Mucosa of stomach (tissue), 1 donor: ENCODE measurements at regions not wholly inside any gene's neighbourhood (a gene's known extent, or its start where the extent isn't known, plus 50 kb on each side); places are given as distances from the start of the nearest gene placed in this dataset.

Source experiments
- H3K27me3 ChIP-seq: one replicate; pipeline ENCODE4 v1.7.0; 2013; ENCODE audit warnings: mild to moderate bottlenecking, low read length; ENCODE audit not compliant: control insufficient read depth, insufficient read depth
- H3K36me3 ChIP-seq: one replicate; pipeline ENCODE4 v1.7.0; 2013; ENCODE audit warnings: low read length; ENCODE audit not compliant: control insufficient read depth, insufficient read depth
- H3K4me1 ChIP-seq: one replicate; pipeline ENCODE4 v1.7.0; 2013; ENCODE audit warnings: mild to moderate bottlenecking, low read length; ENCODE audit not compliant: control insufficient read depth, insufficient read depth
- H3K4me3 ChIP-seq: one replicate; pipeline ENCODE4 v1.7.0; 2013; ENCODE audit warnings: low read length
- H3K9ac ChIP-seq: one replicate; pipeline ENCODE4 v1.7.0; 2013; ENCODE audit warnings: mild to moderate bottlenecking, low read length, moderate library complexity
- H3K9me3 ChIP-seq: one replicate; pipeline ENCODE4 v1.7.0; 2013; ENCODE audit warnings: mild to moderate bottlenecking, low read length, moderate library complexity; ENCODE audit not compliant: control insufficient read depth
- donor health status: Pancreatic carcinoma.

DNA sequence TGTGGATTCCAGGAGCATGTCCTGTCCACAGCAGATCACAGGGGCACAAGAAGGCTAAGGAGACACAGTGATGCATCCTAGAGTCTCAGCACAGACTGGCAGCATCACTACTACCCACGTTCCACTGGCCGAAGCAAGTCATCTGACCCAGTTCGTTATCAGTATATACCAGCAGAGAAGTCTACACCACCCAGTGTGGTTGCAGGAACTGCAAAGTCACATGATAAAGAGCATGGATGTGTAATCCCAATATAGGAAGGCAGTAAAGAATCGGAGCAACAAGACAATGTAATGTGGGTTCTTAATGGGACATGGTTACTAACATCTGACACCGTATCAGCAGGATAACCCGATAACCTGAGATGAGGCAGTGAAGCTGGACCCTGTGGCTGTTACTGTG is 246.6 kb downstream of the RRAGC start:
- no peaks in the 10 kb centered on the region for H3K4me1 ChIP-seq
- no peaks in the 10 kb centered on the region for H3K27me3 ChIP-seq
- no peaks in the 10 kb centered on the region for H3K36me3 ChIP-seq
- no peak overlapping the region for H3K9ac ChIP-seq
- H3K4me3 ChIP-seq, result no peak overlapping the region
- H3K9me3 ChIP-seq, result no peaks in the 10 kb centered on the region

- Histone ChIP-seq H3K27me3 (no peaks in the 10 kb centered on the region), H3K36me3 (no peaks in the 10 kb centered on the region), H3K4me3 (no peak overlapping the region), H3K9ac (no peak overlapping the region), H3K4me1 (no peaks in the 10 kb centered on the region), H3K9me3 (no peaks in the 10 kb centered on the region)
Observed at GRCh38 chr1:38611664-38612211, 247.8 kb downstream of the RRAGC start.

DNA sequence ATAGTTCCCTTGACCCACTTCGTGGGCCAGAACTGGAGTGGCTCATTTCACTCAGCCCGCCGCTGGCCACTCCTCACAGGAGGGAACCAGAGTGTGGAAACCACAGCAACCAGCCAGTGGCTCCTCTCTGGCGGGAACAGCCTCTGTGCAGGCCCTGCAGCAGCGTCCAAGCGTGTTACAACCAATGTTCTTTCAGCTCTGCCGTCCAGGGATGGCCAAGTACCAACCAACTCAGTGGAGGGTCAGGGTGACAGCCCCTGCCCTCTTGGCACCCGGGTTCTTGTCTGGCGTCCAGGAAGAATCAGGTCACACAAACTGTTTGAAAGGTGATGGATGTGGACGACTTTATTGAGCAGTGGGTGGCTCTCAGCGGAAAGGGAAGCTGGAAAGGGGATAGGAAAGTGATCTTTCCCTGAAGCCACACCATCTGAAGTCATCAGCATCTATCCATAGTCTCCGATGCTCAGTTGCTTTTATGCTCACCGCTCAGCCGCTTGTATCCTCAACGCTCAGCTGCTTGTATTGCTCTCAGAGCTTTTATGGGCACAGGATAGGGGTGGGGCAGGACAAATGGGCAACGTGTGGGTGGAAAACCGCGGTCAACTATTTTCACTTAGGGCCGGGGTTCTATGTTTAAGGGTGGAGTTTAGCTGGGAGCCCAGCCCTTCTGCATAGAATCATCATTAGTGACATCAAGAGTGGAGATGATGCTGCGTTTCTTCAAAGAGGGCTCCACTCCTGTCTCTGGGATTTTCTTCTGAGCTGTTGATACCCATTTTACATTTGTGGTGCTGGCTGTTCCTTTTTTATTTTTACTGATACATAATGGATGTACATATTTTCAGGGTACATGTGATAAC is 250.2 kb downstream of the RRAGC start:
- H3K9me3 ChIP-seq, result no peaks in the 10 kb centered on the region
- H3K27me3 ChIP-seq, result no peaks in the 10 kb centered on the region
- H3K9ac ChIP-seq, result no peak overlapping the region
- H3K36me3 ChIP-seq, result no peaks in the 10 kb centered on the region
- H3K4me1 ChIP-seq, result no peaks in the 10 kb centered on the region
- H3K4me3 ChIP-seq, result no peak overlapping the region

- Histone ChIP-seq H3K36me3 (no peaks in the 10 kb centered on the region), H3K27me3 (no peaks in the 10 kb centered on the region), H3K4me3 (no peak overlapping the region), H3K9ac (no peak overlapping the region), H3K4me1 (no peaks in the 10 kb centered on the region), H3K9me3 (no peaks in the 10 kb centered on the region)
Observed at GRCh38 chr1:38608202-38608864, 251.2 kb downstream of the RRAGC start.

DNA sequence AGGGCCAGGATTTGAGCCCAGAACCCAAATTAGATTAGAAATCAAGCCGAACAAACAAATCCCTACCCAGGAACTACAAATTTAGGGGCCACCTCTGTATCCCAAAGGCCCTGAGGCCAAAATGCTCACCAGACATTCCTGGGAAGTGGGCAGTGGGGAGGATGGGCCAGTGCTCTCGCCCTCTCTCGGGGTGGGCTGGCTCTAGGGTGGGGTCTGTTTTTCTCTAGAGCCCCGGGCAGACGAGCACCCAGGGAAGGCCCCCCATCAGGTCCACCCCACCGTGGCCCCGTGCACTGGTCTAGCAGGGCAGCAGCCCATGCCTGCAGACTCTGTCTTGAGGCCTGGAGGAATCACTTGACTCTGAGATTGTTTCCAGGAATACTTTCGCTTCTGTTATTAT is 252.0 kb downstream of the RRAGC start:
- H3K9me3 ChIP-seq, result no peaks in the 10 kb centered on the region
- no peaks in the 10 kb centered on the region for H3K27me3 ChIP-seq
- no peaks in the 10 kb centered on the region for H3K4me1 ChIP-seq
- no peak overlapping the region for H3K9ac ChIP-seq
- H3K4me3 ChIP-seq, result no peak overlapping the region
- H3K36me3 ChIP-seq, result no peaks in the 10 kb centered on the region

- no peaks in the 10 kb centered on the region for H3K36me3 ChIP-seq
- H3K4me1 ChIP-seq, result no peaks in the 10 kb centered on the region
- no peak overlapping the region for H3K9ac ChIP-seq
- no peaks in the 10 kb centered on the region for H3K27me3 ChIP-seq
- H3K9me3 ChIP-seq, result no peaks in the 10 kb centered on the region
- no peak overlapping the region for H3K4me3 ChIP-seq
Observed at GRCh38 chr1:38605063-38605462, 254.5 kb downstream of the RRAGC start.

DNA sequence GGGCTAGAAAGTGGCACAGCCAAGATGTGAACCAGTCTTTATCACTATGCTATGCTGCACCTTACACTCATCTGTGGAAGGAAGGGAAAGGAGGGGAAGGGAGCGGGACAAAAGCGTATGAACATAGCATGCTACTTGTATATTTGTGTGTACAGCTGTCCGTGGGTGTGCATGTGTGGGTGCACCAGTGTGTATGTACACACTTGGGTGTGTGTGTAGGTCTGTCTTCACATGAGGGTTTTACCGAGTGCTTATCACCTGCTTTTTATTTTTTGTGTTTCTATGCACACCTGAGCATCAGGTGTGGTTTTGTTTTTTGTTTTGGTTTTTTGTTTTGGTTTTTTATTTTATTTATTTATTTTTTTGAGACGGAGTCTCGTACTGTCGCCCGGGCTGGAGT is 255.7 kb downstream of the RRAGC start:
- Histone ChIP-seq H3K27me3 (no peaks in the 10 kb centered on the region), H3K9ac (no peak overlapping the region), H3K36me3 (no peaks in the 10 kb centered on the region), H3K4me1 (no peaks in the 10 kb centered on the region), H3K9me3 (no peaks in the 10 kb centered on the region), H3K4me3 (no peak overlapping the region)

DNA sequence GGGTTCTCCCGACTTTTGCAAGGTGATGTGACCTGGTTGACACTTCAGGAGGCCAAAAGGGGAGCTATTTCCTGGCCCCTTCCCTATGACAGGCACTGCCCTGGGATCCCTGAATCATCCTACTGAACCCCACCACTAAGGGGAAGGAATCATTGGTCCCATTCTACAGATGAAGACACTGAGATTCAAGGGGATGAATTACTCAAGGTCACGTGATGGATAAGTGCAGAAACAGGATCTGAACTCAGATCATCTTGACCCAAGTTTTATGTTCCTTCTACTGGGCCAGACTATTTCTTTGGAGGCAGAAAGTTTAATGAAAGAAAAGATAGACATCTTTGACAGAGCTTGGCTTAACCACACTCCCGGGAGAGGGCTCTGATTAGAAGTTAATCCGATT is 258.7 kb downstream of the RRAGC start:
- no peaks in the 10 kb centered on the region for H3K27me3 ChIP-seq
- no peaks in the 10 kb centered on the region for H3K9me3 ChIP-seq
- no peaks in the 10 kb centered on the region for H3K36me3 ChIP-seq
- no peak overlapping the region for H3K4me3 ChIP-seq
- no peak overlapping the region for H3K9ac ChIP-seq
- H3K4me1 ChIP-seq, result no peaks in the 10 kb centered on the region

- Histone ChIP-seq H3K27me3 (no peaks in the 10 kb centered on the region), H3K9ac (no peak overlapping the region), H3K4me3 (no peak overlapping the region), H3K4me1 (no peaks in the 10 kb centered on the region), H3K9me3 (no peaks in the 10 kb centered on the region), H3K36me3 (no peaks in the 10 kb centered on the region)
Observed at GRCh38 chr1:38600286-38600685, 259.3 kb downstream of the RRAGC start.

- Histone ChIP-seq H3K9ac (no peak overlapping the region), H3K9me3 (no peaks in the 10 kb centered on the region), H3K4me1 (no peaks in the 10 kb centered on the region), H3K27me3 (no peaks in the 10 kb centered on the region), H3K36me3 (no peaks in the 10 kb centered on the region), H3K4me3 (no peak overlapping the region)
Observed at GRCh38 chr1:38598118-38598517, 261.5 kb downstream of the RRAGC start.

DNA sequence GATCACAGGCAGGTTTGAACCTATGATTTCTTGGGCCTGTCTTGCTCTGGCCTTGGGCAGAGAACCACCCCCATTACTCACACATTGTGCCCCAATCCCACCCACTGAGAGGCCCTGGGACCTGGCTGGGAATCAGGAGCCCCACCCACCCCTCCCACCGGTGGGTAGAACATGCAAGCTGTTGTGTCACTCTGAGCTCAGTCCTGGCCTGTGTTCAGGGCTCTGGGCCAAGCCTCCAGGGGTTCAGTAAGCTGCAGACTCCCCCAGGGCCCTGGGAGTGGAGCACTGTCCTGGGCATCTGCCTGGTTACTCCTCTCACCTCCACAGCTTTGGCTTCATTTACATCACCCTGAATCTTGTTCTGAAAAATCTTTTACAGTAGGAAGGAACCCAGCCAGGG is 270.5 kb downstream of the RRAGC start:
- Histone ChIP-seq H3K36me3 (no peaks in the 10 kb centered on the region), H3K9me3 (no peaks in the 10 kb centered on the region), H3K9ac (no peak overlapping the region), H3K4me1 (no peaks in the 10 kb centered on the region), H3K4me3 (no peak overlapping the region), H3K27me3 (no peaks in the 10 kb centered on the region)

- no peak overlapping the region for H3K9ac ChIP-seq
- no peaks in the 10 kb centered on the region for H3K27me3 ChIP-seq
- H3K4me3 ChIP-seq, result no peak overlapping the region
- H3K4me1 ChIP-seq, result no peaks in the 10 kb centered on the region
- H3K9me3 ChIP-seq, result no peaks in the 10 kb centered on the region
- no peaks in the 10 kb centered on the region for H3K36me3 ChIP-seq
Observed at GRCh38 chr1:38587766-38588165, 271.8 kb downstream of the RRAGC start.
